HS-5 (cell line): ENCODE measurements at regions not wholly inside any gene's neighbourhood (a gene's known extent, or its start where the extent isn't known, plus 50 kb on each side); places are given as distances from the start of the nearest gene placed in this dataset.
"Not testable (repeated sequence)": the region's sequence is repeated elsewhere in the genome, so short reads cannot be mapped to it uniquely, and the experiment has no call there.

Experiments used
- DNase-seq: peaks from one replicate; pipeline ENCODE4 v3.0.0-alpha.2; 2012; ENCODE audit warnings: low read depth

GRCh38 chr10:117750616-117751015 is 208.1 kb downstream of the EMX2 start:
- DNase-seq: no peak

GRCh38 chr10:117751259-117751658 is 208.7 kb downstream of the EMX2 start:
- DNase-seq: no peak

- no peak for DNase-seq
Observed at GRCh38 chr10:117752103-117752502, 209.6 kb downstream of the EMX2 start.

- no peak for DNase-seq
Observed at GRCh38 chr10:117754770-117755658, 212.5 kb downstream of the EMX2 start.

GRCh38 chr10:117755659-117756014 is 213.1 kb downstream of the EMX2 start:
- DNase-seq: no peak

GRCh38 chr10:117757086-117757720 is 214.7 kb downstream of the EMX2 start:
- no peak for DNase-seq

- DNase-seq: no peak
Observed at GRCh38 chr10:117759266-117759665, 216.7 kb downstream of the EMX2 start.

- DNase-seq: no peak
Observed at GRCh38 chr10:117761695-117762094, 219.1 kb downstream of the EMX2 start.

- DNase-seq: no peak
Observed at GRCh38 chr10:117762126-117762818, 219.7 kb downstream of the EMX2 start.

- DNase-seq: peak; percentile 18
Observed at GRCh38 chr10:117762819-117763172, 220.2 kb downstream of the EMX2 start.

- DNase-seq: no peak
Observed at GRCh38 chr10:117763528-117763927, 221.0 kb downstream of the EMX2 start.

GRCh38 chr10:117768333-117769042 is 225.9 kb downstream of the EMX2 start:
- DNase-seq: no peak

GRCh38 chr10:117775526-117775925 is 233.0 kb downstream of the EMX2 start:
- DNase-seq: no peak

GRCh38 chr10:117777222-117777621 is 234.7 kb downstream of the EMX2 start:
- not testable (repeated sequence) for DNase-seq

- DNase-seq: no peak
Observed at GRCh38 chr10:117778241-117778640, 235.7 kb downstream of the EMX2 start.

GRCh38 chr10:117780411-117780810 is 237.9 kb downstream of the EMX2 start:
- DNase-seq: no peak

GRCh38 chr10:117781216-117781831 is 238.8 kb downstream of the EMX2 start:
- no peak for DNase-seq

GRCh38 chr10:117782276-117782675 is 239.7 kb downstream of the EMX2 start:
- DNase-seq: no peak

GRCh38 chr10:117783698-117784395 is 241.3 kb downstream of the EMX2 start:
- DNase-seq: no peak

GRCh38 chr10:117784776-117785175 is 242.2 kb downstream of the EMX2 start:
- no peak for DNase-seq

GRCh38 chr10:117788911-117789310 is 246.4 kb downstream of the EMX2 start:
- DNase-seq: no peak
